WTC11 (cell line): ENCODE measurements at regions not wholly inside any gene's neighbourhood (a gene's known extent, or its start where the extent isn't known, plus 50 kb on each side); places are given as distances from the start of the nearest gene placed in this dataset.

Experiments used
- CTCF ChIP-seq: fragments of 200-600 bp; IDR thresholded peaks from 2 replicates; pipeline ENCODE4 v1.8.0; 2022; ENCODE audit warnings: antibody characterized with exemption
- HMGA2 ChIP-seq: fragments of 250-450 bp; sonication (Bioruptor Pico); IDR thresholded peaks from 2 replicates; pipeline ENCODE4 v1.4.0; 2021; ENCODE audit warnings: mild to moderate bottlenecking, moderate library complexity
- HMGXB4 ChIP-seq: sonication (generic); formaldehyde crosslinking; IDR thresholded peaks from 2 replicates; pipeline ENCODE4 v1.8.1; 2023; ENCODE audit warnings: mild to moderate bottlenecking, moderate library complexity, missing genetic modification reagents

GRCh38 chr4:137194670-137195069, 337.6 kb downstream of the PCDH18 start:
- no peak for TF ChIP-seq HMGA2 (CRISPR knock-in tag)
- TF ChIP-seq HMGXB4 (CRISPR knock-in tag), result no peak
- no peak for TF ChIP-seq CTCF
